ENCODE measurements at regions not wholly inside any gene's neighbourhood (a gene's known extent, or its start where the extent isn't known, plus 50 kb on each side); places are given as distances from the start of the nearest gene placed in this dataset.

- TF ChIP-seq CTCF (IDR thresholded peaks at IDR 0.05; ENCODE audit: control insufficient read depth, insufficient read depth, low read depth, low read length, missing control alignments) = no peak
- no peak for DNase-seq (ENCODE audit: low read depth)
- no peak overlapping the region for H3K4me3 ChIP-seq (ENCODE audit: control insufficient read depth, low read depth, low read length)
Measured at GRCh38 chr10:131567279-131568162, 256.0 kb upstream of the TCERG1L start.

- H3K4me3 ChIP-seq (ENCODE audit: control insufficient read depth, low read depth, low read length) = no peak overlapping the region
- DNase-seq (ENCODE audit: low read depth) = no peak
- TF ChIP-seq CTCF (IDR thresholded peaks at IDR 0.05; ENCODE audit: control insufficient read depth, insufficient read depth, low read depth, low read length, missing control alignments) = no peak
Measured at GRCh38 chr10:131568866-131569265, 257.3 kb upstream of the TCERG1L start.

GRCh38 chr10:131569851-131570715 lies 258.6 kb upstream of the TCERG1L start:
- no peak for TF ChIP-seq CTCF (IDR thresholded peaks at IDR 0.05; ENCODE audit: control insufficient read depth, insufficient read depth, low read depth, low read length, missing control alignments)
- no peak for DNase-seq (ENCODE audit: low read depth)
- H3K4me3 ChIP-seq (ENCODE audit: control insufficient read depth, low read depth, low read length) = no peak overlapping the region

GRCh38 chr10:131570716-131571307 lies 259.3 kb upstream of the TCERG1L start:
- TF ChIP-seq CTCF (IDR thresholded peaks at IDR 0.05; ENCODE audit: control insufficient read depth, insufficient read depth, low read depth, low read length, missing control alignments) = no peak
- DNase-seq (ENCODE audit: low read depth) = no peak
- no peak overlapping the region for H3K4me3 ChIP-seq (ENCODE audit: control insufficient read depth, low read depth, low read length)

GRCh38 chr10:131571346-131571745 lies 259.8 kb upstream of the TCERG1L start:
- DNase-seq (ENCODE audit: low read depth) = no peak
- no peak overlapping the region for H3K4me3 ChIP-seq (ENCODE audit: control insufficient read depth, low read depth, low read length)
- TF ChIP-seq CTCF (IDR thresholded peaks at IDR 0.05; ENCODE audit: control insufficient read depth, insufficient read depth, low read depth, low read length, missing control alignments) = no peak

- no peak overlapping the region for H3K4me3 ChIP-seq (ENCODE audit: control insufficient read depth, low read depth, low read length)
- no peak for TF ChIP-seq CTCF (IDR thresholded peaks at IDR 0.05; ENCODE audit: control insufficient read depth, insufficient read depth, low read depth, low read length, missing control alignments)
- DNase-seq (ENCODE audit: low read depth) = no peak
Measured at GRCh38 chr10:131571865-131572264, 260.3 kb upstream of the TCERG1L start.

Measured in AG09309 (cell line).